ENCODE measurements at regions not wholly inside any gene's neighbourhood (a gene's known extent, or its start where the extent isn't known, plus 50 kb on each side); places are given as distances from the start of the nearest gene placed in this dataset.
"Not testable (repeated sequence)": the region's sequence is repeated elsewhere in the genome, so short reads cannot be mapped to it uniquely, and the experiment has no call there.

GRCh38 chr14:30238936-30239335 lies 311.3 kb upstream of the PRKD1 start:
- Histone ChIP-seq H3K27me3 (ENCODE audit: control insufficient read depth, insufficient read depth, low read length) (no peaks in the 10 kb centered on the region), H3K4me3 (ENCODE audit: insufficient read depth, low read depth, low read length) (no peak overlapping the region), H3K36me3 (replicated peaks; ENCODE audit: control insufficient read depth, insufficient read depth, low read length) (no peaks in the 10 kb centered on the region)
- no peak for DNase-seq

- Histone ChIP-seq H3K36me3 (replicated peaks; ENCODE audit: control insufficient read depth, insufficient read depth, low read length) (no peaks in the 10 kb centered on the region), H3K4me3 (ENCODE audit: insufficient read depth, low read depth, low read length) (no peak overlapping the region), H3K27me3 (ENCODE audit: control insufficient read depth, insufficient read depth, low read length) (no peaks in the 10 kb centered on the region)
- DNase-seq, result no peak
Measured at GRCh38 chr14:30240018-30240417, 312.4 kb upstream of the PRKD1 start.

- H3K27me3 ChIP-seq (ENCODE audit: control insufficient read depth, insufficient read depth, low read length), result no peaks in the 10 kb centered on the region
- no peaks in the 10 kb centered on the region for H3K36me3 ChIP-seq (replicated peaks; ENCODE audit: control insufficient read depth, insufficient read depth, low read length)
- no peak overlapping the region for H3K4me3 ChIP-seq (ENCODE audit: insufficient read depth, low read depth, low read length)
- DNase-seq, result no peak
Measured at GRCh38 chr14:30240685-30241084, 313.0 kb upstream of the PRKD1 start.

DNA sequence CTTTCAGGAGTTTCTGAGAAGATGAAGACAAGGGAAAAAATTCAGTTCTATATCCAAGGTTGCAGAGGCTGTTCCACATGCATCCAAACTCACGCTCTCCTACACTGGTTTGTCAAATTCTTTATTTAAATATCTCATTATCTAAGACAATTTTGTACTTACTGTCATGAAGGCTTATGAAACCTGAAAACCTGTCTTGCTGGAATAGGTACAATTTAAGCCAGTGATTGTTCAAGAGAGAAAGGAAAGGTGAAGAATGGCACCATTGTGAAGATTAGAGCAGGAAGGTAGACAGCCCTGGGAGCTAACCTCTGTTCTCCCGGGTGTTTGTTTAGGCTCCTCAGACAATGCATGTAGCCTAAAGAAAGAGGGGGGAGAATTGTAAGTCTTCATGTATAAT lies 315.1 kb upstream of the PRKD1 start:
- no peak overlapping the region for H3K4me3 ChIP-seq (ENCODE audit: insufficient read depth, low read depth, low read length)
- no peaks in the 10 kb centered on the region for H3K36me3 ChIP-seq (replicated peaks; ENCODE audit: control insufficient read depth, insufficient read depth, low read length)
- no peaks in the 10 kb centered on the region for H3K27me3 ChIP-seq (ENCODE audit: control insufficient read depth, insufficient read depth, low read length)
- no peak for DNase-seq

DNA sequence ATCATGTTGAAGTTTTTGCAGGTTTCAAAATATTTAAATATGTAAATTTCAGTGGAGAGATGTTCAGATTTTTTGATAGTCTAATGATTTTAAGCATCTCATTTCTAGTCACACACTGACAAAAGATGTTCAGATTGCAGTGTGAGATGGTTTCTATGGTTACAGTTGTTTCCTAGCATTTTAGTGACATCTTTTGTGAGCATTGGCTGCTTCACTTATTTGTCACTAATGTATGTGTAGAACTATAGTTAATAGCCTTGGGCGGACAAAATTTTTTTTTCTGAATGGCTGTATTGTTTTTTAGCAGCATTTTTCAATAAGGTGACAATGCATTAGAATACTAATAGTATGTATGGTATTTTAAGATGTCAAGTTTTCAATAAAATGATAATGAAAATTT lies 315.6 kb upstream of the PRKD1 start:
- H3K4me3 ChIP-seq (ENCODE audit: insufficient read depth, low read depth, low read length), result no peak overlapping the region
- no peaks in the 10 kb centered on the region for H3K27me3 ChIP-seq (ENCODE audit: control insufficient read depth, insufficient read depth, low read length)
- no peaks in the 10 kb centered on the region for H3K36me3 ChIP-seq (replicated peaks; ENCODE audit: control insufficient read depth, insufficient read depth, low read length)
- DNase-seq, result no peak

DNA sequence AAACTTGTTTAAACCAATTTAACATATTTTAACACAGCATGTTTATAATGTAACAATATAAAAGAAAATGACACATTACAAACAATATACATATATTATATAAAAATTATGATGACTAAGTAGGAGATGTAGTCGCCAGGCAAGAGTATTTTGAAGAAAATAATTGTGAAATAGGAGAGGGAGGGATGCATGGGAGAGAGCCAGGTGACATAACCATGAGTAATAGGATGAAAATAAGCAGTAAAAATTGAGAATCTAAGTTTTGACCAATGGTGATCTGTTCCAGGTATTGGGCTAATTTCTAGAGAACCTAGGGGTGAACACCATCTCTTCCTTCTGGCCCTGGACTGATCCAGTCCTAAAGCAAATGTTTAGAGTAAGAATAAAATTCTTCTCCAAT lies 315.2 kb upstream of the G2E3 start:
- Histone ChIP-seq H3K4me3 (ENCODE audit: insufficient read depth, low read depth, low read length) (no peak overlapping the region), H3K27me3 (ENCODE audit: control insufficient read depth, insufficient read depth, low read length) (no peaks in the 10 kb centered on the region), H3K36me3 (replicated peaks; ENCODE audit: control insufficient read depth, insufficient read depth, low read length) (no peaks in the 10 kb centered on the region)
- no peak for DNase-seq

DNA sequence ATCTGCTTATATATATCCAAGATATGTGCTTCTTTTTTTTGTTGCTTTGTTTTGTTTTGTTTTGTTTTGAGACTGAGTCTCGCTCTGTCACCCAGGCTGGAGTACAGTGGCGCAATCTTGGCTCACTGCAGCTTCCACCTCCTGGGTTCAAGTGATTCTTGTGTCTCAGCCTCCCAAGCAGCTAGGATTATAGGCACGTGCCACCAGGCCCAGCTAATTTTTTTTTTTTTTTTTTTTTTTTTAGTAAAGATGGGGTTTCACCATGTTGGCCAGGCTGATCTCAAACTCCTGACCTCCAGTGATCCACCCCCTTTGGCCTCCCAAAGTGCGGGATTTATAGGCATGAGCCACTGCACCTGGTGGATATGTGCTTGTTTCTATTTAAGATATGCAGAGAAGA lies 314.6 kb upstream of the G2E3 start:
- H3K36me3 ChIP-seq (replicated peaks; ENCODE audit: control insufficient read depth, insufficient read depth, low read length); H3K4me3 ChIP-seq (ENCODE audit: insufficient read depth, low read depth, low read length); DNase-seq; H3K27me3 ChIP-seq (ENCODE audit: control insufficient read depth, insufficient read depth, low read length): not testable (repeated sequence)

GRCh38 chr14:30251017-30251416 lies 307.9 kb upstream of the G2E3 start:
- H3K36me3 ChIP-seq (replicated peaks; ENCODE audit: control insufficient read depth, insufficient read depth, low read length), result no peaks in the 10 kb centered on the region
- no peaks in the 10 kb centered on the region for H3K27me3 ChIP-seq (ENCODE audit: control insufficient read depth, insufficient read depth, low read length)
- no peak overlapping the region for H3K4me3 ChIP-seq (ENCODE audit: insufficient read depth, low read depth, low read length)
- no peak for DNase-seq

- DNase-seq, result no peak
- Histone ChIP-seq H3K4me3 (ENCODE audit: insufficient read depth, low read depth, low read length) (no peak overlapping the region), H3K36me3 (replicated peaks; ENCODE audit: control insufficient read depth, insufficient read depth, low read length) (no peaks in the 10 kb centered on the region), H3K27me3 (ENCODE audit: control insufficient read depth, insufficient read depth, low read length) (no peaks in the 10 kb centered on the region)
Measured at GRCh38 chr14:30251557-30252100, 307.3 kb upstream of the G2E3 start.

DNA sequence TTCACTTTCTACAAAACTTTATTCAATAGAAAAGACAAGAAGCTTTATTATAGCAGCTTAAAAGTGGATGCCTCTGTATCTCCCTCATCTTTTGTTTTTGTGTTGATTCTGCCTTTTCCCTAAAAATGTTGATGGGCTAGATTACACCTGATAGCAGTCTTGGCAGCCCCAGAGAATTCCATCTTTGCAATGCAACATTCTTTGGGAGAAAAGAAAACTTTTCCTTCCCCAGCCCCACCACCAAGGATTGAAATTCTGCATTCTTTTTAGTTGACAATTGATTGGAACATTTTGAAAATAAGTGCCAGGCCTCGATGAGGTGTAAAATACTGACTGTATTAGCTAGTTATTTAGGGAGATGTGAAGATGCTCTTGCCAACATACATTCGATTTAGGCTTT lies 306.8 kb upstream of the G2E3 start:
- Histone ChIP-seq H3K27me3 (ENCODE audit: control insufficient read depth, insufficient read depth, low read length) (no peaks in the 10 kb centered on the region), H3K4me3 (ENCODE audit: insufficient read depth, low read depth, low read length) (no peak overlapping the region), H3K36me3 (replicated peaks; ENCODE audit: control insufficient read depth, insufficient read depth, low read length) (no peaks in the 10 kb centered on the region)
- DNase-seq, result no peak

DNA sequence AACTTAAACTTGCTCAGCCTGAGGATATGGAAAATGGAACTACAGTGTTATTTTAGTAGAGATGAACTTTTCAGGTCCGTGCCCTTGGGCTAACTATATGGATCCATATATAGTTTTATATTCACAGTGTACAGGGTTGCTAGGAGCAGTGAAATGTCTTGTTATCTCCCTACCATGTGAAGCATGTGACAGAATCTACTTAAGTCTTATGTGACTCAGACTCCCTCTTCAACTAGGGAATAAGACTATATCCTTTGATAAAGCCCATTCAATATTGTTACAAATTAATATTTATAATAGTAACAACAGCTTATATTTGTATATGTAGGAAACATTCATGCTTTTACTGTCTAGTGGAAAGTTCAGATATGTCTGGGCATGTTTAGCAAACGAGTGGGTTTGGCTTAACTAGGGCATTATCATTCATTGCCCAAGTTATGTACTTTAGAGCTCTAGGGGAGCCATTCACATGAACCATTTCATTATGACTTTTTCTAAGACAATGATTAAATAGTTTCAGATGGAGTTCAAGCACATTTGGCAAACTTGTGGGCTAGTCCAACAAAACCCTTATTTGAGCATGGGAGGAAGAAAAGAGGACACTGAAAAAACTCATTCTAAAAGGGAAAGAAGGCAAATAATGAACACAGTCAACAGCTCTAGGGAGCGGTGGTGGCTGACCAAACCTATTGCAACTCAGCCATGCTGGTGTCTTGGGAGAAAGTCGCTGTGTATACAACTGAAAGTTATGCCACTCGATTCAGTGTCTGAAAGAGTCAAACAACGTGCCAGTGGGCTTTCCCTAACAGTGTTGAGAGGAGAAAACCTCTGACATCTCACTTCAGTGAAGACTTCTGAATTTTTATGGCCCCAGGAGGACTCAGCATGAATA lies 305.9 kb upstream of the G2E3 start:
- no peak for DNase-seq
- Histone ChIP-seq H3K4me3 (ENCODE audit: insufficient read depth, low read depth, low read length) (no peak overlapping the region), H3K36me3 (replicated peaks; ENCODE audit: control insufficient read depth, insufficient read depth, low read length) (no peaks in the 10 kb centered on the region), H3K27me3 (ENCODE audit: control insufficient read depth, insufficient read depth, low read length) (no peaks in the 10 kb centered on the region)

DNA sequence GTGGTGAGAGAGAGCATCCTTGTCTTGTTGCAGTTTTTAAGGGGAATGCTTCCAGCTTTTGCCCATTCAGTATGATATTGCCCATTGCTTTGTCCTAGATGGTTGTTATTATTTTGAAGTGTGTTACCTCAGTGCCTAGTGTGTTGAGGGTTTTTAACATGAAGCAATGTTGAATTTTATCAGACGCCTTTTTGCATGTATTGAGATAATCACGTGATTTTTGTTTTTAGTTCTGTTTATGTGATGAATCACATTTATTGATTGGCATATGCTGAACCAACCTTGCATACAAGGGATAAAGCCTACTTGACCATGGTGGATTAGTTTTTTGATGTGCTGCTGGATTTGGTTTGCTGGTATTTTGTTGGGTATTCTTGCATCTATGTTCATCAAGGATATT lies 302.3 kb upstream of the G2E3 start:
- H3K27me3 ChIP-seq (ENCODE audit: control insufficient read depth, insufficient read depth, low read length), result no peaks in the 10 kb centered on the region
- no peaks in the 10 kb centered on the region for H3K36me3 ChIP-seq (replicated peaks; ENCODE audit: control insufficient read depth, insufficient read depth, low read length)
- no peak overlapping the region for H3K4me3 ChIP-seq (ENCODE audit: insufficient read depth, low read depth, low read length)
- DNase-seq, result no peak

DNA sequence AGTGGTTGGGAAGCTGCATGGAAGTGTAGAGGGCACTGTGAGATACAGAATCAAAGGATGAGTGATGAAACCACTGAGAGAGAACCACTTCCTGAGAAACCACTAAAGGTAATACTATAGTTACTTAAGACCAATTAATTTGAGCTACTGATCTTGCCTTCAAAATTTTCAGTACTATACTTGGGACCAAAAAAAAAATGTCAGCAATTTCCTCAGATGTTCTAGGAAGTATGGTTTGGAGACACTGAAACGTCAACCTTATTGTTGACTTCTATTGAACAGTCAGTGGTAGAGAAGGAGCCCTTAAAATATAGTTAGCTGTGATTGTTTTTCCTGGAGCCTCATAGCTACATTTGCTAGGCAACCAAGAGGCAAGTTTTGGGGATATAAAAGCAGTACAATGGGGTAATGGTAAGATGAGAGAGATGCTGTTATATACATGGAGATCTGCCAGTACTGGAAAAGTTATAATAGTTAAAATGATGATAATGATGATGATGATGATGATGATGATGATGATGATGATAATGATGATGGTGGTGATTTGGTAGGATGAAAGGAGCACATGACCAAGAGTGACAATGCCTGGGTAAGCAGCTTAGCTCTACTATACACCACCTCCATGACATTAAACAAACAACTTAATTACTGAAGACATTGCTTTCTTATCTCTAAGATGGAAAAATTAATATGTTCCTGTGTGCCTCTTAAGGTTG lies 300.9 kb upstream of the G2E3 start:
- H3K4me3 ChIP-seq (ENCODE audit: insufficient read depth, low read depth, low read length), result no peak overlapping the region
- DNase-seq, result no peak
- no peaks in the 10 kb centered on the region for H3K27me3 ChIP-seq (ENCODE audit: control insufficient read depth, insufficient read depth, low read length)
- no peaks in the 10 kb centered on the region for H3K36me3 ChIP-seq (replicated peaks; ENCODE audit: control insufficient read depth, insufficient read depth, low read length)

DNA sequence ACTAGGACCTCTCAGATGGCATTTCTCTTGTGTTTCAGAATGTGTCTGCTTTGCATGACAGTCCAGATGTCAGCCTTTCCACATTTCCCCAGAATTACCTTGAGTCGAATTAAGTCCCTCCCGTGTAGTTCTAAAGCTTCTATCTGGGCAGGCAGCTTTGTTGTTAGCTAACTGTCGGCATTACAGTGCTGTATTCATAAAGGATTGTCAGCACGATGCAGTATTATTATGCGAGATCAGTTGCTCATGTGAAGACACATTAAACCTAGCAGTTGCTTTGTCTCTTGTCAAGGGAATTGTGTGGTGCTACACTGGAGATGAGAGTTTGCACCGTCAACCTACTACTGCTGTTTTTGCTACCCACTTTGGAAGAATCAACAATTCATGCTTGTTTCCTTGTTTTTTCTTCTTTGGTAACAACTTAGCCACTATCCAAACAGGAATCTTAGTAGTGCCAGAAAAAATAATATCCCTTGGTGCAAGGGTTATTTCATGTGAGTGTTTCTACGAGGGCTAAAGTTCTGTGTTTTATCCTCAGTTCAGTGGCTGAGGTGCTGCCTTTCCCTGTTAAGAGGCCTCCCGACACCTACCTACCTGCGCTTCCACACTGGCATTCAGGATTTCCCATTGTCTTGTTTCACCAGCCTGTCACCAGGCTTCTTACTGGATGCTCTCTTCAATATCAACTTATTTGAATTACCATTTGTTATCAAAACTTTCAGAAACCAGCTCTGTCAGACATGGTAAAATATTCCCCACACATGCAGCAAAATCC lies 297.9 kb upstream of the G2E3 start:
- no peak overlapping the region for H3K4me3 ChIP-seq (ENCODE audit: insufficient read depth, low read depth, low read length)
- DNase-seq, result no peak

More for the DNA sequence above, 297.9 kb upstream of the G2E3 start:
- Histone ChIP-seq H3K27me3 (ENCODE audit: control insufficient read depth, insufficient read depth, low read length) (no peaks in the 10 kb centered on the region), H3K36me3 (replicated peaks; ENCODE audit: control insufficient read depth, insufficient read depth, low read length) (no peaks in the 10 kb centered on the region)
